ENCODE measurements at regions not wholly inside any gene's neighbourhood (a gene's known extent, or its start where the extent isn't known, plus 50 kb on each side); places are given as distances from the start of the nearest gene placed in this dataset.

DNA sequence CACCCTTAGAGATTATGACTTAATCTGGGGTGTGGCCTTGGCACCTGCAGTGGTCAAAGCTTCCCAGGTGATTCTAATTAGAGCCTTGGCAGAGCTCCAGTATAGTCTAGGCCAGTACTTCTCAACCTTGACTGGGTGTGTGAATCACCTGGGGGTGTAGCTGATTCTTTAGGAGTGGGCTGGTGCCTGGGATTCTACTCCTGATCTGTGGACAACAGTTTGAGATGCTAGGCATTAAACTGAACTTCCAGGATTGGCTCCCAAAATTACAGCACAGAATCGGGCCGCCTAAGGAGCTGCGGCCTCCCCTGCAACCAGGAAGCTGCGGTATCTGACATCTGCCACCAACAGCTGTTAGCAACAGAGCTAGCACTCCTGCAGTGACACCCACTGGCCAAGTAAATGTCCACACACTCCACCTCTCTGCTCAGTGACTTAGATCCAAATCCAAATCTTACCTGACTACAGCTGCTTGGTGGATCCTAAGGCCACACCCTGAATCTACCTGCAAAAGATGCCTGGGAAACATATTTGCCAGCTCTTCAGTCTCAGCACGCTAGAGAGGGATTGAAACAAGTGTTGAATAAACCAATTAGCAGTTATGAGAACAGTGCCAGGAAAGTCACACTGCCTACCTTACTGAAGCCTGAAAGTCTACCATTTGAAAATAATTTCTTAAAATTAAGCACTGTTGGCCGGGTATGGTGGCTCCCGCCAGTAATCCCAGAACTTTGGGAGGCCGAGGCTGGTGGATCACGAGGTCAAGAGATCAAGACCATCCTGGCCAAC, 126.7 kb downstream of the UNC5CL start:
- TF ChIP-seq, protein P1, sequence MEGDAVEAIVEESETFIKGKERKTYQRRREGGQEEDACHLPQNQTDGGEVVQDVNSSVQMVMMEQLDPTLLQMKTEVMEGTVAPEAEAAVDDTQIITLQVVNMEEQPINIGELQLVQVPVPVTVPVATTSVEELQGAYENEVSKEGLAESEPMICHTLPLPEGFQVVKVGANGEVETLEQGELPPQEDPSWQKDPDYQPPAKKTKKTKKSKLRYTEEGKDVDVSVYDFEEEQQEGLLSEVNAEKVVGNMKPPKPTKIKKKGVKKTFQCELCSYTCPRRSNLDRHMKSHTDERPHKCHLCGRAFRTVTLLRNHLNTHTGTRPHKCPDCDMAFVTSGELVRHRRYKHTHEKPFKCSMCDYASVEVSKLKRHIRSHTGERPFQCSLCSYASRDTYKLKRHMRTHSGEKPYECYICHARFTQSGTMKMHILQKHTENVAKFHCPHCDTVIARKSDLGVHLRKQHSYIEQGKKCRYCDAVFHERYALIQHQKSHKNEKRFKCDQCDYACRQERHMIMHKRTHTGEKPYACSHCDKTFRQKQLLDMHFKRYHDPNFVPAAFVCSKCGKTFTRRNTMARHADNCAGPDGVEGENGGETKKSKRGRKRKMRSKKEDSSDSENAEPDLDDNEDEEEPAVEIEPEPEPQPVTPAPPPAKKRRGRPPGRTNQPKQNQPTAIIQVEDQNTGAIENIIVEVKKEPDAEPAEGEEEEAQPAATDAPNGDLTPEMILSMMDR (IDR thresholded peaks at IDR 0.05; ENCODE audit: low read depth, low read length, poor library complexity, severe bottlenecking) = peak; percentile 52
- TF ChIP-seq EZH2phosphoT487 (IDR thresholded peaks at IDR 0.05; ENCODE audit: borderline replicate concordance, low read length) = no peak

Data from DOHH2 (cell line).